IPS-15b (cell line): ENCODE measurements at regions not wholly inside any gene's neighbourhood (a gene's known extent, or its start where the extent isn't known, plus 50 kb on each side); places are given as distances from the start of the nearest gene placed in this dataset.

Experiments
- H3K27me3 ChIP-seq: one replicate; pipeline ENCODE4 v1.6.1; 2013; ENCODE audit warnings: low read length; ENCODE audit not compliant: control insufficient read depth, insufficient read depth
- H3K36me3 ChIP-seq: one replicate; pipeline ENCODE4 v1.6.1; 2013; ENCODE audit warnings: low read length; ENCODE audit not compliant: control insufficient read depth, insufficient read depth
- H3K4me1 ChIP-seq: one replicate; pipeline ENCODE4 v1.6.1; 2013; ENCODE audit warnings: mild to moderate bottlenecking, low read length; ENCODE audit not compliant: control insufficient read depth, insufficient read depth
- H3K4me3 ChIP-seq: one replicate; pipeline ENCODE4 v1.5.1; 2013; ENCODE audit warnings: low read depth, low read length
- H3K9ac ChIP-seq: one replicate; pipeline ENCODE4 v1.6.1; 2013; ENCODE audit warnings: low read depth, mild to moderate bottlenecking, low read length
- H3K9me3 ChIP-seq: one replicate; pipeline ENCODE4 v1.6.1; 2013; ENCODE audit warnings: mild to moderate bottlenecking, low read length; ENCODE audit not compliant: control insufficient read depth, insufficient read depth

GRCh38 chr1:182200025-182200812 lies 138.7 kb upstream of the ZNF648 start:
- Histone ChIP-seq H3K4me1 (no peaks in the 10 kb centered on the region), H3K36me3 (no peaks in the 10 kb centered on the region), H3K9ac (no peak overlapping the region), H3K9me3 (no peaks in the 10 kb centered on the region), H3K4me3 (no peak overlapping the region), H3K27me3 (no peaks in the 10 kb centered on the region)

- Histone ChIP-seq H3K4me1 (no peaks in the 10 kb centered on the region), H3K27me3 (no peaks in the 10 kb centered on the region), H3K4me3 (no peak overlapping the region), H3K36me3 (no peaks in the 10 kb centered on the region), H3K9me3 (no peaks in the 10 kb centered on the region), H3K9ac (no peak overlapping the region)
Measured at GRCh38 chr1:182198006-182198605, 136.6 kb upstream of the ZNF648 start.

GRCh38 chr1:182196897-182197870 lies 135.7 kb upstream of the ZNF648 start:
- H3K4me3 ChIP-seq = no peak overlapping the region
- H3K9ac ChIP-seq = no peak overlapping the region
- H3K9me3 ChIP-seq = no peaks in the 10 kb centered on the region
- no peaks in the 10 kb centered on the region for H3K4me1 ChIP-seq
- no peaks in the 10 kb centered on the region for H3K36me3 ChIP-seq
- H3K27me3 ChIP-seq = no peaks in the 10 kb centered on the region

GRCh38 chr1:182195733-182196132 lies 134.2 kb upstream of the ZNF648 start:
- Histone ChIP-seq H3K27me3 (no peaks in the 10 kb centered on the region), H3K4me1 (no peaks in the 10 kb centered on the region), H3K9ac (no peak overlapping the region), H3K9me3 (no peaks in the 10 kb centered on the region), H3K4me3 (no peak overlapping the region), H3K36me3 (no peaks in the 10 kb centered on the region)

GRCh38 chr1:182193908-182194550 lies 132.5 kb upstream of the ZNF648 start:
- no peaks in the 10 kb centered on the region for H3K36me3 ChIP-seq
- no peaks in the 10 kb centered on the region for H3K9me3 ChIP-seq
- H3K9ac ChIP-seq = no peak overlapping the region
- H3K4me1 ChIP-seq = no peaks in the 10 kb centered on the region
- no peak overlapping the region for H3K4me3 ChIP-seq
- no peaks in the 10 kb centered on the region for H3K27me3 ChIP-seq

- no peaks in the 10 kb centered on the region for H3K27me3 ChIP-seq
- H3K9ac ChIP-seq = no peak overlapping the region
- H3K36me3 ChIP-seq = no peaks in the 10 kb centered on the region
- H3K9me3 ChIP-seq = no peaks in the 10 kb centered on the region
- no peaks in the 10 kb centered on the region for H3K4me1 ChIP-seq
- no peak overlapping the region for H3K4me3 ChIP-seq
Measured at GRCh38 chr1:182192966-182193365, 131.5 kb upstream of the ZNF648 start.

GRCh38 chr1:182192215-182192614 lies 130.7 kb upstream of the ZNF648 start:
- no peaks in the 10 kb centered on the region for H3K36me3 ChIP-seq
- no peaks in the 10 kb centered on the region for H3K4me1 ChIP-seq
- H3K27me3 ChIP-seq = no peaks in the 10 kb centered on the region
- H3K4me3 ChIP-seq = no peak overlapping the region
- H3K9ac ChIP-seq = no peak overlapping the region
- no peaks in the 10 kb centered on the region for H3K9me3 ChIP-seq

GRCh38 chr1:182191381-182192115 lies 130.0 kb upstream of the ZNF648 start:
- Histone ChIP-seq H3K36me3 (no peaks in the 10 kb centered on the region), H3K4me3 (no peak overlapping the region), H3K9me3 (no peaks in the 10 kb centered on the region), H3K9ac (no peak overlapping the region), H3K4me1 (no peaks in the 10 kb centered on the region), H3K27me3 (no peaks in the 10 kb centered on the region)

GRCh38 chr1:182189535-182190066 lies 128.1 kb upstream of the ZNF648 start:
- H3K4me1 ChIP-seq = no peaks in the 10 kb centered on the region
- H3K9me3 ChIP-seq = no peaks in the 10 kb centered on the region
- no peak overlapping the region for H3K9ac ChIP-seq
- no peak overlapping the region for H3K4me3 ChIP-seq
- no peaks in the 10 kb centered on the region for H3K27me3 ChIP-seq
- no peaks in the 10 kb centered on the region for H3K36me3 ChIP-seq

GRCh38 chr1:182186757-182187146 lies 125.2 kb upstream of the ZNF648 start:
- H3K9ac ChIP-seq = no peak overlapping the region
- no peak overlapping the region for H3K4me3 ChIP-seq
- no peaks in the 10 kb centered on the region for H3K9me3 ChIP-seq
- H3K4me1 ChIP-seq = no peaks in the 10 kb centered on the region
- H3K27me3 ChIP-seq = no peaks in the 10 kb centered on the region
- H3K36me3 ChIP-seq = no peaks in the 10 kb centered on the region
